Esophagus squamous epithelium (tissue), 4 donors: ENCODE measurements at regions not wholly inside any gene's neighbourhood (a gene's known extent, or its start where the extent isn't known, plus 50 kb on each side); places are given as distances from the start of the nearest gene placed in this dataset.
"Not testable (repeated sequence)": the region's sequence is repeated elsewhere in the genome, so short reads cannot be mapped to it uniquely, and the experiment has no call there.

Experiments
- POLR2A ChIP-seq, 4 donors: fragments of 450-650 bp; IDR thresholded peaks; one replicate each; pipeline ENCODE4 v1.6.1; 2017; ENCODE audit warnings: antibody characterized with exemption in 4 of 4, mild to moderate bottlenecking in 4 of 4, moderate library complexity in 3 of 4
- TF ChIP-seq, protein P1 (sequence below), 6 experiments: fragments of 450-650 bp in 4 of 6; fragments of 200-600 bp in 2 of 6; sonication (generic) in 2 of 6; IDR thresholded peaks; one replicate each; pipeline ENCODE4 v1.5.1; 2016 to 2019; ENCODE audit warnings: antibody characterized with exemption in 6 of 6, mild to moderate bottlenecking in 4 of 6, moderate library complexity in 4 of 6

DNA sequence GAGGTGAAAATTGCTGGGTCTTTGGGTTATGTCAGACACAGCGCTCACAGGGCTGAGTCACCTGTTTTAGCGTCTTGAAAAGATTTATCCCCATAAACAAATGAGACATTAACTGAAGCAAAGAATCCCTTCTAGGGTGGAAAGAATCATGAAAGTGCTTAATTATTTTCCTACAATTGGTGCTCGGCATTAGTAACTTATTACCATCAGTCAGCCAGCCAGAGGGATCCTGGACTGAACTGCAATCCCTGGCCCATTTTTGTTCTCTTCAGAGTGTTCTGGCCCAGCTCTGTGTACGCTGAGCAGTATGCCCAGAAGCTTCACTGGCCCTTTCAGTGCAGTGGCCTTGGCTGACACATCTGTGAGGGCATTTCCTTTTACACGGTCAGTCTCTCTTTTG is 67.3 kb upstream of the ZNF678 start:
- TF ChIP-seq, protein P1, sequence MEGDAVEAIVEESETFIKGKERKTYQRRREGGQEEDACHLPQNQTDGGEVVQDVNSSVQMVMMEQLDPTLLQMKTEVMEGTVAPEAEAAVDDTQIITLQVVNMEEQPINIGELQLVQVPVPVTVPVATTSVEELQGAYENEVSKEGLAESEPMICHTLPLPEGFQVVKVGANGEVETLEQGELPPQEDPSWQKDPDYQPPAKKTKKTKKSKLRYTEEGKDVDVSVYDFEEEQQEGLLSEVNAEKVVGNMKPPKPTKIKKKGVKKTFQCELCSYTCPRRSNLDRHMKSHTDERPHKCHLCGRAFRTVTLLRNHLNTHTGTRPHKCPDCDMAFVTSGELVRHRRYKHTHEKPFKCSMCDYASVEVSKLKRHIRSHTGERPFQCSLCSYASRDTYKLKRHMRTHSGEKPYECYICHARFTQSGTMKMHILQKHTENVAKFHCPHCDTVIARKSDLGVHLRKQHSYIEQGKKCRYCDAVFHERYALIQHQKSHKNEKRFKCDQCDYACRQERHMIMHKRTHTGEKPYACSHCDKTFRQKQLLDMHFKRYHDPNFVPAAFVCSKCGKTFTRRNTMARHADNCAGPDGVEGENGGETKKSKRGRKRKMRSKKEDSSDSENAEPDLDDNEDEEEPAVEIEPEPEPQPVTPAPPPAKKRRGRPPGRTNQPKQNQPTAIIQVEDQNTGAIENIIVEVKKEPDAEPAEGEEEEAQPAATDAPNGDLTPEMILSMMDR (IDR thresholded peaks at IDR 0.05) = not testable (repeated sequence)
- TF ChIP-seq POLR2A (IDR thresholded peaks at IDR 0.05) = not testable (repeated sequence)
